Transverse colon (tissue), 4 donors: ENCODE measurements at regions not wholly inside any gene's neighbourhood (a gene's known extent, or its start where the extent isn't known, plus 50 kb on each side); places are given as distances from the start of the nearest gene placed in this dataset.

ENCODE experiments used
- CTCF ChIP-seq, 5 experiments: fragments of 200-600 bp in 3 of 5; fragments of 450-650 bp in 2 of 5; sonication (generic) in 3 of 5; IDR thresholded peaks; 1 replicate in 2 of 5; 2 replicates in 3 of 5; pipeline ENCODE4 v1.5.1; 2016 to 2017; ENCODE audit warnings: antibody characterized with exemption in 5 of 5, inconsistent platforms in 3 of 5, mild to moderate bottlenecking in 2 of 5, moderate library complexity in 1 of 5
- POLR2A ChIP-seq: fragments of 450-650 bp; IDR thresholded peaks from one replicate; pipeline ENCODE4 v1.6.1; 2016; ENCODE audit warnings: antibody characterized with exemption, mild to moderate bottlenecking, moderate library complexity
- POLR2AphosphoS5 ChIP-seq, 3 donors: sonication (generic); formaldehyde crosslinking; IDR thresholded peaks; one replicate each; pipeline ENCODE4 v1.6.1; 2016; ENCODE audit warnings: antibody characterized with exemption in 3 of 3

GRCh38 chr4:56273391-56273790, 113.9 kb downstream of the AASDH start:
- TF ChIP-seq CTCF (IDR thresholded peaks at IDR 0.05) (no peak), POLR2AphosphoS5 (IDR thresholded peaks at IDR 0.05) (peak in 2 of 3 donors; percentile 28 to 67), POLR2A (peak; percentile 62)
